ENCODE measurements at regions not wholly inside any gene's neighbourhood (a gene's known extent, or its start where the extent isn't known, plus 50 kb on each side); places are given as distances from the start of the nearest gene placed in this dataset.

DNA sequence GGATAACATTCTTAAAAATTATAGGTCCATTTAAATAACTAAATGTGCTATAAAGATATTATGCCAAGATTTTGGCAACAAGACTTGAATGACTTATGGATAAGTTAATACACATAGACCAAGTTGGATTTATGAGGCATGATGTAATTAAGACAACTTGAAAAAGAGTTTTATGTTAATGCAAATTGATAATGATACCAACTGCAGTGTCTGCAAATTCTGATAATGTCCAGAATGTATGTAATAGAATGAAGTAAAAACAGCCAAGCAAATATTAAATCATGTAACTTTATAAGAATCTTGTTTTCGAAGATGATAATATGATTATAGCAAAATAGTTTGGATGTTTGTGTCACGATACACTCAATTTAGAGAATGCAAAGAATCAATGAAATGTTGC lies 868.3 kb downstream of the DNAJB9 start:
- TF ChIP-seq, protein P1, sequence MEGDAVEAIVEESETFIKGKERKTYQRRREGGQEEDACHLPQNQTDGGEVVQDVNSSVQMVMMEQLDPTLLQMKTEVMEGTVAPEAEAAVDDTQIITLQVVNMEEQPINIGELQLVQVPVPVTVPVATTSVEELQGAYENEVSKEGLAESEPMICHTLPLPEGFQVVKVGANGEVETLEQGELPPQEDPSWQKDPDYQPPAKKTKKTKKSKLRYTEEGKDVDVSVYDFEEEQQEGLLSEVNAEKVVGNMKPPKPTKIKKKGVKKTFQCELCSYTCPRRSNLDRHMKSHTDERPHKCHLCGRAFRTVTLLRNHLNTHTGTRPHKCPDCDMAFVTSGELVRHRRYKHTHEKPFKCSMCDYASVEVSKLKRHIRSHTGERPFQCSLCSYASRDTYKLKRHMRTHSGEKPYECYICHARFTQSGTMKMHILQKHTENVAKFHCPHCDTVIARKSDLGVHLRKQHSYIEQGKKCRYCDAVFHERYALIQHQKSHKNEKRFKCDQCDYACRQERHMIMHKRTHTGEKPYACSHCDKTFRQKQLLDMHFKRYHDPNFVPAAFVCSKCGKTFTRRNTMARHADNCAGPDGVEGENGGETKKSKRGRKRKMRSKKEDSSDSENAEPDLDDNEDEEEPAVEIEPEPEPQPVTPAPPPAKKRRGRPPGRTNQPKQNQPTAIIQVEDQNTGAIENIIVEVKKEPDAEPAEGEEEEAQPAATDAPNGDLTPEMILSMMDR (IDR thresholded peaks at IDR 0.05; ENCODE audit: low read length), result no peak
- TF ChIP-seq EZH2 (optimal IDR thresholded peaks at IDR 0.05; ENCODE audit: low read depth, low read length) (no peak), EZH2phosphoT487 (IDR thresholded peaks at IDR 0.05; ENCODE audit: low read length) (no peak)

Data from MM.1S (cell line).